ENCODE measurements at regions not wholly inside any gene's neighbourhood (a gene's known extent, or its start where the extent isn't known, plus 50 kb on each side); places are given as distances from the start of the nearest gene placed in this dataset.
"Not testable (repeated sequence)": the region's sequence is repeated elsewhere in the genome, so short reads cannot be mapped to it uniquely, and the experiment has no call there.

DNA sequence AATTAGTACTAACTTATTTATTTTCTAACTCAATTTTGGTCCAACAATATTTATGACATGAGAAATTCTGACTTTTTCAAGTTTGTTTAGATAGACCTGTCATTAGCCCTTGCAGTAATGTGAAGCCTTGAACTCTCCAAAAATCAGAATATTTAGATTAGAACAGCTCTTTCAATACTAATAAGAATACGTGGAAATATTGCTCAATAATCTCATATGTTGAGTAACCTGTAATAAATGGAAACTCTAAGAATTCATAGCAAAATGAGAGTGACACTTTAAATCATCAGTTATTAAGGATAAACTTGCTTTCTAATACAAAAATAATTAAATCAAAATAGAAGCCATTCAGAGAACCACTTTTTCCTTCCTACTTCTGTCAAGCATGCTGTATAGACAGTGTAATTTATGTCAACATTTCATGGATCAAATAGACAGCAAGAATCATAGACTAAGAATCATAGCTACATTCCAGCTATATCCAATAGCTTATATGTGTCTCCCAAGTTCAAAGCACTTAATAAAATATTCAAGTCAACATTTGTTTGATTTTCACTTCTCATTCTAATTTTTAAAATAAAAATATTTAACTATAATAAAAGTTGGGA lies 710.3 kb upstream of the SOX11 start:
- no peaks in the 10 kb centered on the region for H3K36me3 ChIP-seq (ENCODE audit: low read length)
- no peak overlapping the region for H3K4me2 ChIP-seq (ENCODE audit: low read depth, low read length, poor library complexity, severe bottlenecking)
- H3K4me3 ChIP-seq (ENCODE audit: insufficient read depth, low read length, poor library complexity, severe bottlenecking): no peak overlapping the region
- TF ChIP-seq, protein P1, sequence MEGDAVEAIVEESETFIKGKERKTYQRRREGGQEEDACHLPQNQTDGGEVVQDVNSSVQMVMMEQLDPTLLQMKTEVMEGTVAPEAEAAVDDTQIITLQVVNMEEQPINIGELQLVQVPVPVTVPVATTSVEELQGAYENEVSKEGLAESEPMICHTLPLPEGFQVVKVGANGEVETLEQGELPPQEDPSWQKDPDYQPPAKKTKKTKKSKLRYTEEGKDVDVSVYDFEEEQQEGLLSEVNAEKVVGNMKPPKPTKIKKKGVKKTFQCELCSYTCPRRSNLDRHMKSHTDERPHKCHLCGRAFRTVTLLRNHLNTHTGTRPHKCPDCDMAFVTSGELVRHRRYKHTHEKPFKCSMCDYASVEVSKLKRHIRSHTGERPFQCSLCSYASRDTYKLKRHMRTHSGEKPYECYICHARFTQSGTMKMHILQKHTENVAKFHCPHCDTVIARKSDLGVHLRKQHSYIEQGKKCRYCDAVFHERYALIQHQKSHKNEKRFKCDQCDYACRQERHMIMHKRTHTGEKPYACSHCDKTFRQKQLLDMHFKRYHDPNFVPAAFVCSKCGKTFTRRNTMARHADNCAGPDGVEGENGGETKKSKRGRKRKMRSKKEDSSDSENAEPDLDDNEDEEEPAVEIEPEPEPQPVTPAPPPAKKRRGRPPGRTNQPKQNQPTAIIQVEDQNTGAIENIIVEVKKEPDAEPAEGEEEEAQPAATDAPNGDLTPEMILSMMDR (IDR thresholded peaks at IDR 0.05; ENCODE audit: insufficient read depth, low read length, poor library complexity, severe bottlenecking): no peak
- no peak for TF ChIP-seq EZH2phosphoT487 (conservative IDR thresholded peaks at IDR 0.05; ENCODE audit: low read length)
- no peaks in the 10 kb centered on the region for H3K9me2 ChIP-seq (replicated peaks; ENCODE audit: insufficient read depth, low read length)
- H3K9me3 ChIP-seq (ENCODE audit: insufficient read depth, low read length): no peaks in the 10 kb centered on the region
- H3K79me2 ChIP-seq (ENCODE audit: insufficient read depth, low read length): no peaks in the 10 kb centered on the region
- no peaks in the 10 kb centered on the region for H3F3A ChIP-seq (ENCODE audit: insufficient read depth)
- H4K20me1 ChIP-seq (ENCODE audit: low read depth, low read length): no peaks in the 10 kb centered on the region
- no peaks in the 10 kb centered on the region for H3K27me3 ChIP-seq (ENCODE audit: low read length)
- no peak overlapping the region for H2AFZ ChIP-seq (ENCODE audit: low read depth, low read length, severe bottlenecking)
- no peak overlapping the region for H3K27ac ChIP-seq (ENCODE audit: low read depth, low read length)
- no peak overlapping the region for H3K9ac ChIP-seq (ENCODE audit: low read length)

DNA sequence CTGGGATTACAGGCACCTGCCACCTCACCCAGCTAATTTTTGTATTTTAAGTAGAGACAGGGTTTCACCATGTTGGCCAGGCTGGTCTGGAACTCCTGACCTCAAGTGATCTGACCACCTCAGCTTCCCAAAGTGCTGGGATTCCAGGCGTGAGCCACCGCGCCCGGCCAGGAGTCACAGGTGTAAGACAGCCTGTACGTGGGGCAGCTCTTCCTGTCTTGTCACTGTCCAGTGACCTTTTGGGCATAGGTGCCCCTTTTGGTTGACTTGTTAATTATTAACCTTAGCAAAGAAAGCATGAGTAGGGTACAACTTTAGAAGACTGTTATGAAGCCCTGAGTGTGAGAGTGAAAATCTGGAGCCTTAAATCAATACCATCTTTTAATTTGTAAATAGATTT lies 703.7 kb upstream of the SOX11 start:
- not testable (repeated sequence) for H3F3A ChIP-seq (ENCODE audit: insufficient read depth); H3K4me3 ChIP-seq (ENCODE audit: insufficient read depth, low read length, poor library complexity, severe bottlenecking); H3K79me2 ChIP-seq (ENCODE audit: insufficient read depth, low read length); H2AFZ ChIP-seq (ENCODE audit: low read depth, low read length, severe bottlenecking); H3K27me3 ChIP-seq (ENCODE audit: low read length); H3K9ac ChIP-seq (ENCODE audit: low read length); H3K27ac ChIP-seq (ENCODE audit: low read depth, low read length); H3K36me3 ChIP-seq (ENCODE audit: low read length); H3K9me2 ChIP-seq (replicated peaks; ENCODE audit: insufficient read depth, low read length); H4K20me1 ChIP-seq (ENCODE audit: low read depth, low read length); H3K9me3 ChIP-seq (ENCODE audit: insufficient read depth, low read length); H3K4me2 ChIP-seq (ENCODE audit: low read depth, low read length, poor library complexity, severe bottlenecking)

DNA sequence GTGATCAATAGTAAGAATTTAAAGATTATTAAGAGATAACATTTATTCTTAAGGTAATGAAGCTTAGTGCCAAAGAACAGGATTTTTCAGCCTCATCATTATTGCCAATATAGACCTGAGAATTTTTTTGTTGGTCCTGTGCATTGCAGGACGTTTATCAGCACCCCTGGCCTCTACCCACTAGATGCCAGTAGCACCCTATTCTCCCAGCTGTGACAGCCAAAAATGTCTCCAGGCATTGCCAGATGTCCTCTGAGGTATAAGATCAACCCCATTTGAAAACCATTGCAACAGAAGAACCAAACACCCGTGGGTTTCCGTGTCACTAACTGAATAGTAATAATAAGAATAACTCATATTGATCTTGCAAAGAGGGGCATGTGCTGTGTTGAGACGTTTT lies 700.0 kb upstream of the SOX11 start:
- TF ChIP-seq, protein P1 (IDR thresholded peaks at IDR 0.05; ENCODE audit: insufficient read depth, low read length, poor library complexity, severe bottlenecking): no peak
- TF ChIP-seq EZH2phosphoT487 (conservative IDR thresholded peaks at IDR 0.05; ENCODE audit: low read length): no peak
- H3K27me3 ChIP-seq (ENCODE audit: low read length): no peaks in the 10 kb centered on the region
- no peaks in the 10 kb centered on the region for H3K9me3 ChIP-seq (ENCODE audit: insufficient read depth, low read length)
- H3K36me3 ChIP-seq (ENCODE audit: low read length): no peaks in the 10 kb centered on the region
- no peak overlapping the region for H2AFZ ChIP-seq (ENCODE audit: low read depth, low read length, severe bottlenecking)
- H3K4me2 ChIP-seq (ENCODE audit: low read depth, low read length, poor library complexity, severe bottlenecking): no peak overlapping the region
- H3F3A ChIP-seq (ENCODE audit: insufficient read depth): no peaks in the 10 kb centered on the region
- H3K9me2 ChIP-seq (replicated peaks; ENCODE audit: insufficient read depth, low read length): no peaks in the 10 kb centered on the region
- no peaks in the 10 kb centered on the region for H3K79me2 ChIP-seq (ENCODE audit: insufficient read depth, low read length)
- H3K9ac ChIP-seq (ENCODE audit: low read length): no peak overlapping the region
- no peak overlapping the region for H3K27ac ChIP-seq (ENCODE audit: low read depth, low read length)
- H3K4me3 ChIP-seq (ENCODE audit: insufficient read depth, low read length, poor library complexity, severe bottlenecking): no peak overlapping the region
- H4K20me1 ChIP-seq (ENCODE audit: low read depth, low read length): no peaks in the 10 kb centered on the region

DNA sequence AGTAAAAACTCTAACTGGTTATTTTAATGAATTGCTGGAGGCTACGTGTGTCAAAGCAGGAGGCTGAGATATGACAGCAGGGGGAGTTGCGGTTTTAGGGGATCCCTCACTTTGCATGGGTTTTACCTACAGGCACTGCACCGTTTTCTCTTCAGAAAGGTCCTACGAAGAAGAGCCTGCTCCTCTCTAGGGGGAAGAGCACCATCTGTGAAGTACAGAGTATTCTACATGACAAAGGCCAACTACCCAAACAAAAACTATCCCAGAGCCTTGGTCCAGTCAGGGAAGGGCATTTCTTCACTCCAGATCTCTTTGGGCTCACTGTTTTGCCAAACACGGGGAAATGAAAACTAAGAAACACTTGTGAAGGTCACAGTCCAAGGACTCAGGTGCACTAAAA lies 696.7 kb upstream of the SOX11 start:
- TF ChIP-seq EZH2phosphoT487 (conservative IDR thresholded peaks at IDR 0.05; ENCODE audit: low read length): no peak
- TF ChIP-seq, protein P1 (IDR thresholded peaks at IDR 0.05; ENCODE audit: insufficient read depth, low read length, poor library complexity, severe bottlenecking): no peak

More for the DNA sequence above, 696.7 kb upstream of the SOX11 start:
- no peak overlapping the region for H3K9ac ChIP-seq (ENCODE audit: low read length)
- H3K27me3 ChIP-seq (ENCODE audit: low read length): no peaks in the 10 kb centered on the region
- no peak overlapping the region for H3K4me3 ChIP-seq (ENCODE audit: insufficient read depth, low read length, poor library complexity, severe bottlenecking)
- H3F3A ChIP-seq (ENCODE audit: insufficient read depth): no peaks in the 10 kb centered on the region
- H3K4me2 ChIP-seq (ENCODE audit: low read depth, low read length, poor library complexity, severe bottlenecking): no peak overlapping the region
- no peaks in the 10 kb centered on the region for H4K20me1 ChIP-seq (ENCODE audit: low read depth, low read length)
- H3K9me3 ChIP-seq (ENCODE audit: insufficient read depth, low read length): no peaks in the 10 kb centered on the region
- H3K27ac ChIP-seq (ENCODE audit: low read depth, low read length): no peak overlapping the region
- H3K36me3 ChIP-seq (ENCODE audit: low read length): no peaks in the 10 kb centered on the region
- H3K9me2 ChIP-seq (replicated peaks; ENCODE audit: insufficient read depth, low read length): no peaks in the 10 kb centered on the region
- no peaks in the 10 kb centered on the region for H3K79me2 ChIP-seq (ENCODE audit: insufficient read depth, low read length)
- H2AFZ ChIP-seq (ENCODE audit: low read depth, low read length, severe bottlenecking): no peak overlapping the region
